GM21723 (cell line): ENCODE measurements at regions not wholly inside any gene's neighbourhood (a gene's known extent, or its start where the extent isn't known, plus 50 kb on each side); places are given as distances from the start of the nearest gene placed in this dataset.

Experiments used
- ATAC-seq: cut with Tn5 transposase; IDR thresholded peaks from one replicate; pipeline ENCODE4 v1.9.1; 2021; ENCODE audit warnings: mild to moderate bottlenecking, moderate library complexity; ENCODE audit not compliant: unreplicated experiment

GRCh38 chr6:147853574-147853973 lies 345.1 kb downstream of the SAMD5 start:
- no peak for ATAC-seq

DNA sequence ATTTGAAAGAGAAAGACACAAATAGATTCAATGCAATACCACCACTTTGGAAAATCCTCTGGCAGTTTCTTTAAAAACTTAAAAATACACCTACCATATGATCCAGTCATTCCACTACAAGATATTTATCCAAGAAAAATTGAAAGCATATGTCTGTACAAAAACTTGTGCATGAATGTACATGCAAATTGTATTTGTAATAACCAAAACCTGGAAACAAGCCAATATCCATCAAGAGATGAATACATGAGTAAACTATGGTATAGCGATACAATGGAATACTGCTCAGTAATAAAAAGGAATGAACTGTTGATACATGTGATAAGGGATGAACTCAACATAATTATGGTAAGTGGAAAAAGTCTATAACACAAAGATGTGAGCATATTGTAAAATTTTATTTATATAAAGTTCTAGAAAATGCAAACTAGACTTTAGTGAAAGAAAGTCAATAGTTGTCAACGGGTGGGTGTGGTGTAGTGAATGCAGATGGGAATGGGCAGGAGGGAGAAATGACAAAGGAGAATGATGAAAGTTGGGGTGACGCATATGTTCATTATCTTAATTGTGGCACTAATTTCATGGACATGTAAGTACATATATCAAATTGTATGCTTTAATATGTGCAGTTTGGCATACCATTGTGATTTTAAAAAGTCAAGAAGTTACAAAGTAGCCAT lies 347.5 kb downstream of the SAMD5 start:
- no peak for ATAC-seq

- no peak for ATAC-seq
Observed at GRCh38 chr6:147856687-147857086, 348.2 kb downstream of the SAMD5 start.

DNA sequence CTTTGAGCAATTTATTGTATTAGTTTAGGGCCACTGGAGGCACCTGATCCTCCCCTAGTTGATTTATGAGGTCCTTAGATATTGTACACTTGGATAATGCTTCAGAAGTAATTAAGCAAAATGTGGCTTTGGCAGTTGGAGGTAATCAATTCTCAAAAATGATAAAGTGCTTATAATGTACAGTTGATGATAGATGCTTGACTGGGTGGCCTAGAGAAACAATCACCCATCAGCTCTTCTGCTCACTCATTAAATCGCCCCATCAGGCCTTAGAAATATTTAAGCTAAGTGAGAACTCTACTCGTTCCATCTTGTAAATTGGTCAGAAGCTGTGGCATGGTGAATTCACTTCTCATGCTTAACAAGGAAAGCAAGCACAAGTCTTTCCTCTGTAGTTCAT lies 349.9 kb downstream of the SAMD5 start:
- ATAC-seq = no peak

GRCh38 chr6:147859071-147859470 lies 350.6 kb downstream of the SAMD5 start:
- ATAC-seq = no peak

DNA sequence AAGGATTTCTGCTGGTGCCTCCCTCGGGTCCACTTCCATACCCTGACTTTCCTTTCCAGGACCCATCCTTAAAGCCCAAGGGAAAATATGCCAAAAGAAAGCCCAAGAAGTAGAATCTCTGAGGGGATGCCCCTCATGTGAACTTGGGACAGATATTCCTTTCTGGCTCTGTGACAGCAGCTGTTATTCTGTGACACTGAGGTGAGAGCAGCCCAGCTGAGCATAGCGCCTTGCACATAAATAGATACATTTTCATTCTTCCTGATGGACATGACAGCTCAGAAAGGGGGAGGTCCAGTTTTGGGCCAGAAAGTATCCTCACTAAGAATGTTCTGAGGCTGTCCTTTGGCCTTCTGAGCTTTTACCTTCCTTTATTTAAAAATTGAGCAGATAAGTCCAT lies 353.2 kb downstream of the SAMD5 start:
- ATAC-seq = no peak

DNA sequence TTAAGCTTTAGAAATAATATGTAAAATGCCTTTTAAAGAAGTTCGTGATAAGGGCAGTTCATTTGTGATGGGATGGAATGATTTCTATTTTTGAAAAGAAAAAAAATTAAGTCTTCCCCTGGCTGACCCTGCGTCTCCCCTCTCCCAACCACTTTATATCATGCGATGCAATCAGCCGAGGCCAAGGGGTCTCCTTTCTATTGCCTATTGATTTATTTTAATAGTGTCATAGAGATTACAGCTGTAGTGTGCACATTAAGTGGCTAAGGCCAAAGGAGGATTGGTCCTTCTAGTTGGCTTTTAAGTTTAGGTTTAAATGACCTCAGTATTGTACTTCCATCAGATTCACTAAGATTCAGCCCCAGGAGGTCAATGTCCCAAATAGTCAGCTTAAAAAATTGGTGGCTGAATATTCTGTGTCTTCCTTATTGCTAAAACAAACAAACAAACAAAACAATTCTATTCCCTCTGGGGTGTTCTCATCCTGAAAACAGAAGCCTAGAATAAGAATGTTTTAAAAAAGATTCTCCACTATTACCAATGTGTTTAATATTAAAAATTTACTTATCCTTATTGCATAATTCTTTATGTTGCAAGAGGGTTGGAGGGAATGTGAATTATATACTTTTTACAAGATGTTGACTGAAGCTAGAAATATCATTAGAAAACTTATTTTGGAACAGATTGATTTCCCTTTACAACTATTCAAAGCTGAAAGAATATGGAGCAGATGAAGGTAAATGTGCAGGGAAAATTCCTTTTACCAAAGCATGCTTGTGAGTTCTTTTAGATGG lies 359.1 kb downstream of the SAMD5 start:
- ATAC-seq = no peak

GRCh38 chr6:147868427-147869190 lies 360.1 kb downstream of the SAMD5 start:
- ATAC-seq = no peak

DNA sequence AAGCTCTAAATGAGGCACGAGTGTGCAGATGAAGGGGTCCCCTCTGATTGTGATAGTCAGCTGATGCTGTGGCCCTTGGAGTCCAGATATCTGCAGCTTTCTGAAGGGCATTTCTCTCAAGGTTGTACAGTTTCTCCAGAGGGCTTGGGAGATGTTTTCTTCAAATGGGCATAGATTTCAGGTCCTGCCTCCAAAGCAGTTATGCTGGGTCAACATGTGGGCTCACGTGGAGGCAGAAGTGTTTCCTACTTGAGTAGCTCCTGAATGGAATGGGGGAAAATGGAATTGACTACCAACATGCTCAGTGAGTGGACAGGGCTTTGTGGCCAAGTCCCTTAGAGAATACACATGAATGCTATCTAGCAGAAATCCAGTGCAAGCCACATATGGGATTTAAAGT lies 360.7 kb downstream of the SAMD5 start:
- no peak for ATAC-seq

DNA sequence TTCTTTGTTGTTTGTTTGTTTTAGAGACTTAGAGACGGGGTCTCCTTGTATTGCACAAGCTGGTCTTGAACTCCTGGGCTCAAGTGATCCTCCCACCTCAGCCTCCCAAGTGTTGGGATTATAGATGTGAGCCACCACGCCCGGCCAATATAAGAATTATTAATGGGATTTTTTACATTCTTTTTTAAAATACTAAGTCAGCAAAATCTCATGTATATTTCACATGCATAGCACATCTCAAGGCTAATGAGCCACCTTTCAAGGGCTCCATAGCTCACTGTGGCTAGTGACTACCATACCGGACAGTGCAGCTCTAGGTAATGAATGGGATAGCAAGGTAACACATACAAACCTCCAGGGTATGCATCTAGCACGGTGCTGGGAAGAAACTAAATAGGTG lies 361.4 kb downstream of the SAMD5 start:
- ATAC-seq = no peak

DNA sequence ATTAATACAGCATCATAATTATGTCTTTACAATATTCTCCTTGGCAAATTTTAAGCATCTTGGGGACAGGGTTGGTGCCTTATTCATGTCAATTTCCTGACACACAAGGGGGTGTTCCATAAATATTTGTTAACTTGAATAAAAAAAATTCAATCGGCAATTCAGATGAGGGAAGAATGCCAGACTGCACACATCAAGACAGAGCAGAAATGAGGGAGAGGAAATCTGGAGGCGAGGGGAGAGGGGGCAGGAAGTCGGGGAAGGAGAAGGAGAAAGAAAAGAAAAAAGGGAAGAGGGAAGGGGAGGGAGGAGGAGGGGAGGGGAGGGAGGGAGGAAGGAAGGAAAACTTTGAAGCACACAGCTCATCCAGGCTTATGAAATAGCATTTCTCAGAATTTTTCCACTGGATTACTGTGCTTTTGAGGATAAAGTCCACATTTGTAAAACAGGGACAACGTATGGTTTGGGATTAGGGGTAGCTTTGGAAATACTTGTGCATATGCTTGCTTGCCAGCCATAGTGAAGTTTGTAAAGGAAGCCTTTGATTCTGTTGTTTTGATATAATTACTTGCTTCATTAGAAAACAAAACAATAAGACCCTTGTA lies 362.1 kb downstream of the SAMD5 start:
- ATAC-seq = no peak

DNA sequence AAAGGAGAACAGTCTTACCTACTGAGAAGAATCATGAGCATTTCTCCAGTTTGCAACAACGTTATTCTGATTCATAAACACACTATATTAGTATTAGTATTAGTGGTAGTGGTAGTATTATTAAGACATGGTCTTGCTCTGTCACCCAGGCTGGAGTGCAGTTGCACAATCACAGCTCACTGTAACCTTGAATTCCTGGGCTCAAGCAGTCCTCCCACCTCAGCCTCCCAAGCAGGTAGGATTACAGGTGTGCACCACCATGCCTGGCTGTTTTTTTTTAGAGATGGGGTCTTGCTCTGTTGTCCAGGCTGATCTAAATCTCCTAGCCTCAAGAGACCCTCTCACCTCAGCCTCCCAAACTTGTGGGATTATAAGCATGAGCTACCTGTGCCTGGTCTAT lies 363.5 kb downstream of the SAMD5 start:
- ATAC-seq = no peak

- no peak for ATAC-seq
Observed at GRCh38 chr6:147873816-147874215, 365.3 kb downstream of the SAMD5 start.

- ATAC-seq = no peak
Observed at GRCh38 chr6:147874322-147874721, 365.8 kb downstream of the SAMD5 start.

GRCh38 chr6:147879031-147879580 lies 370.6 kb downstream of the SAMD5 start:
- no peak for ATAC-seq

GRCh38 chr6:147881432-147881831 lies 372.9 kb downstream of the SAMD5 start:
- ATAC-seq = no peak

GRCh38 chr6:147888374-147888773 lies 379.9 kb downstream of the SAMD5 start:
- ATAC-seq = no peak

GRCh38 chr6:147891671-147892070 lies 383.2 kb downstream of the SAMD5 start:
- ATAC-seq = no peak

- no peak for ATAC-seq
Observed at GRCh38 chr6:147892476-147892875, 384.0 kb downstream of the SAMD5 start.

- no peak for ATAC-seq
Observed at GRCh38 chr6:147895272-147895671, 386.8 kb downstream of the SAMD5 start.

- ATAC-seq = no peak
Observed at GRCh38 chr6:147900247-147900830, 391.8 kb downstream of the SAMD5 start.
